ENCODE measurements at regions not wholly inside any gene's neighbourhood (a gene's known extent, or its start where the extent isn't known, plus 50 kb on each side); places are given as distances from the start of the nearest gene placed in this dataset.

DNA sequence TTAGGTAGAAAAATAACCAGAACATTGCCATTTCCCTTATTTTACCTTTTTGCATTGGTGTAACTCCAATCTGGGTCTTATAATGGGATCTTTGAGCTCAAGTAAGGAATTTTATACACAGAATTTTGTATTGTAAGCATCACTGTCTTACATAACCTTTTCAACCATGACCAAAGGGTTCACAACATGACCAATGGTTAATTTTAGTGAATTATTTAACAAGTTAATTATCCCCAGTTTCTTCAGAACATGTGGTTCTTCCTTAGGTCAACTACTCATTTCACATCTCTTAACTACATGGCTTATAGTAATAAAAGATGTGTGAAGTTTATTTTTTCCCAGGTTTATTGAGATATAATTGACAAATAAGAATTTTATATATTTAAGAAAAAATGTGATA lies 74.2 kb upstream of the RHOBTB1 start:
- TF ChIP-seq CTCF (IDR thresholded peaks at IDR 0.05; ENCODE audit: borderline replicate concordance, extremely low read depth, low read length, poor library complexity, severe bottlenecking) = no peak
- no peak for TF ChIP-seq EZH2 (IDR thresholded peaks at IDR 0.05; ENCODE audit: borderline replicate concordance, low read depth, low read length, severe bottlenecking)
